ENCODE measurements at regions not wholly inside any gene's neighbourhood (a gene's known extent, or its start where the extent isn't known, plus 50 kb on each side); places are given as distances from the start of the nearest gene placed in this dataset.

DNA sequence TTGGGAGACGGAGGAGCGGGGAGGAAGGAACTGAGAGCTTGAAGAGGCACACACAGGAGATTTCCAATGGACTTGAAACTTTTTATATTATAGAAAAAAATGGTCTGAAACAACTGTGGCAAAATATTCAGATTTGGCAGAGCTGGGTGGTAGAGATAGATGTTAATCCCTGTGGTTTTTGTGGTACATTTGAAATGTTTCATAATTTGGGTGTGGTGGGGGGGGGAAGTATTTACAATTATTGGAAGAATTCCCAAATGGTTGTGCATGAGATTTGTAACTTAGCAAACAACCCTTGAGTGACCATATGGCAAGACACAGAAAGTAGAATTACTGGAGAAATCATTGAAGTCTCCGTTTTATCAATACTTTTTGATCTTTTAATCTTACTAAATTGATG lies 588.8 kb upstream of the PSMD7 start:
- Histone ChIP-seq H3K4me3 (replicated peaks in 1 of 2; ENCODE audit: low read depth in 1 of 2, low read length in 2 of 2) (no peak overlapping the region), H3K9me2 (ENCODE audit: insufficient read depth) (no peaks in the 10 kb centered on the region), H3K4me1 (ENCODE audit: control insufficient read depth in 1 of 2, insufficient read depth in 2 of 2, low read length in 2 of 2) (no peaks in the 10 kb centered on the region), H3K9me3 (ENCODE audit: control insufficient read depth in 1 of 2, insufficient read depth in 1 of 2, low read depth in 1 of 2, low read length in 2 of 2) (no peaks in the 10 kb centered on the region), H4K20me1 (ENCODE audit: insufficient read depth) (no peaks in the 10 kb centered on the region), H3K27ac (ENCODE audit: low read depth, low read length) (no peak overlapping the region), H2AFZ (ENCODE audit: low read depth, low read length, poor library complexity, severe bottlenecking) (no peak overlapping the region), H3K36me3 (ENCODE audit: control insufficient read depth in 1 of 2, insufficient read depth in 2 of 2, low read length in 2 of 2) (no peaks in the 10 kb centered on the region), H3K79me2 (ENCODE audit: insufficient read depth, low read length) (no peaks in the 10 kb centered on the region), H3K27me3 (ENCODE audit: insufficient read depth, low read length) (peaks cover 32% of the 10 kb centered on the region; the same call in 1 of the 2 replicates), H3K4me2 (ENCODE audit: low read length) (no peak overlapping the region), H3K9ac (ENCODE audit: low read length) (no peak overlapping the region)
- no TSS peak for BruUV-seq (replicated peaks)
- RAD21 ChIA-PET (ENCODE audit: low non-redundant PET in 1 of 2, low total read pairs in 2 of 2, uncharacterized antibody in 2 of 2, unreplicated experiment in 2 of 2) = no interaction called here
- DNase-seq (ENCODE audit: low read depth, low spot score) (no peak), ATAC-seq (no peak)
- TF ChIP-seq EZH2 (IDR thresholded peaks at IDR 0.05) (no peak), ZNF274 (IDR thresholded peaks at IDR 0.05; ENCODE audit: low read depth, low read length) (no peak), SIN3A (IDR thresholded peaks at IDR 0.05; ENCODE audit: low read depth) (no peak), SRF (IDR thresholded peaks at IDR 0.05; ENCODE audit: low read depth) (no peak), CEBPB (IDR thresholded peaks at IDR 0.05; ENCODE audit: low read depth) (no peak)
- TF ChIP-seq, protein P1, sequence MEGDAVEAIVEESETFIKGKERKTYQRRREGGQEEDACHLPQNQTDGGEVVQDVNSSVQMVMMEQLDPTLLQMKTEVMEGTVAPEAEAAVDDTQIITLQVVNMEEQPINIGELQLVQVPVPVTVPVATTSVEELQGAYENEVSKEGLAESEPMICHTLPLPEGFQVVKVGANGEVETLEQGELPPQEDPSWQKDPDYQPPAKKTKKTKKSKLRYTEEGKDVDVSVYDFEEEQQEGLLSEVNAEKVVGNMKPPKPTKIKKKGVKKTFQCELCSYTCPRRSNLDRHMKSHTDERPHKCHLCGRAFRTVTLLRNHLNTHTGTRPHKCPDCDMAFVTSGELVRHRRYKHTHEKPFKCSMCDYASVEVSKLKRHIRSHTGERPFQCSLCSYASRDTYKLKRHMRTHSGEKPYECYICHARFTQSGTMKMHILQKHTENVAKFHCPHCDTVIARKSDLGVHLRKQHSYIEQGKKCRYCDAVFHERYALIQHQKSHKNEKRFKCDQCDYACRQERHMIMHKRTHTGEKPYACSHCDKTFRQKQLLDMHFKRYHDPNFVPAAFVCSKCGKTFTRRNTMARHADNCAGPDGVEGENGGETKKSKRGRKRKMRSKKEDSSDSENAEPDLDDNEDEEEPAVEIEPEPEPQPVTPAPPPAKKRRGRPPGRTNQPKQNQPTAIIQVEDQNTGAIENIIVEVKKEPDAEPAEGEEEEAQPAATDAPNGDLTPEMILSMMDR (IDR thresholded peaks at IDR 0.05 in 2 of 3, conservative IDR thresholded peaks at IDR 0.05 in 1 of 3; ENCODE audit: borderline replicate concordance in 1 of 3, insufficient read depth in 1 of 3, low read depth in 2 of 3, low read length in 2 of 3) = no peak
- TF ChIP-seq, protein P2, sequence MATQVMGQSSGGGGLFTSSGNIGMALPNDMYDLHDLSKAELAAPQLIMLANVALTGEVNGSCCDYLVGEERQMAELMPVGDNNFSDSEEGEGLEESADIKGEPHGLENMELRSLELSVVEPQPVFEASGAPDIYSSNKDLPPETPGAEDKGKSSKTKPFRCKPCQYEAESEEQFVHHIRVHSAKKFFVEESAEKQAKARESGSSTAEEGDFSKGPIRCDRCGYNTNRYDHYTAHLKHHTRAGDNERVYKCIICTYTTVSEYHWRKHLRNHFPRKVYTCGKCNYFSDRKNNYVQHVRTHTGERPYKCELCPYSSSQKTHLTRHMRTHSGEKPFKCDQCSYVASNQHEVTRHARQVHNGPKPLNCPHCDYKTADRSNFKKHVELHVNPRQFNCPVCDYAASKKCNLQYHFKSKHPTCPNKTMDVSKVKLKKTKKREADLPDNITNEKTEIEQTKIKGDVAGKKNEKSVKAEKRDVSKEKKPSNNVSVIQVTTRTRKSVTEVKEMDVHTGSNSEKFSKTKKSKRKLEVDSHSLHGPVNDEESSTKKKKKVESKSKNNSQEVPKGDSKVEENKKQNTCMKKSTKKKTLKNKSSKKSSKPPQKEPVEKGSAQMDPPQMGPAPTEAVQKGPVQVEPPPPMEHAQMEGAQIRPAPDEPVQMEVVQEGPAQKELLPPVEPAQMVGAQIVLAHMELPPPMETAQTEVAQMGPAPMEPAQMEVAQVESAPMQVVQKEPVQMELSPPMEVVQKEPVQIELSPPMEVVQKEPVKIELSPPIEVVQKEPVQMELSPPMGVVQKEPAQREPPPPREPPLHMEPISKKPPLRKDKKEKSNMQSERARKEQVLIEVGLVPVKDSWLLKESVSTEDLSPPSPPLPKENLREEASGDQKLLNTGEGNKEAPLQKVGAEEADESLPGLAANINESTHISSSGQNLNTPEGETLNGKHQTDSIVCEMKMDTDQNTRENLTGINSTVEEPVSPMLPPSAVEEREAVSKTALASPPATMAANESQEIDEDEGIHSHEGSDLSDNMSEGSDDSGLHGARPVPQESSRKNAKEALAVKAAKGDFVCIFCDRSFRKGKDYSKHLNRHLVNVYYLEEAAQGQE (IDR thresholded peaks at IDR 0.05; ENCODE audit: low read depth) = no peak
- POLR2A ChIA-PET = no interaction called here
- CTCF ChIA-PET = no interaction called here
- intact Hi-C loops (cut with micrococcal nuclease) = no loop called here
